ENCODE measurements at regions not wholly inside any gene's neighbourhood (a gene's known extent, or its start where the extent isn't known, plus 50 kb on each side); places are given as distances from the start of the nearest gene placed in this dataset.

DNA sequence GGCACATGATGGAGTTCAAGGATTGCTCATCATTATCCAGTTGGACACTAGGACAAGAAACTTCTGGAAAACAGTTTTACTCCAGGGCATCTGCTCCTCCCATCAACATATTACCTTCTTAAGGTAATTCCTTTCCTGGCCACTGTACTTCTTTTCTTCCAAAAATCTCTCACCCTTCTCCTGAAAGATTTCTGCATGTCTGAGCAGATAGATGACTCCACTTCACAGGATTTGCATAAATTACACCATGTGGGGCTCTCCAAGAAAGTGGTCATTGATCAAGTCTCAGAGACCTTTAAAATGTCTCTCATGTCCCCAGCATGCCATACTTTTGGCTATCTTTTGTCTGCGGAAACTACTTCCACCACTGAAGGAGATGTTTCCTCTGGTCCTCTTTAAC is 103.2 kb upstream of the TNFAIP3 start:
- DNase-seq = no peak

- DNase-seq = peak; percentile 91
These were observed 102.6 kb upstream of the TNFAIP3 start for GRCh38 chr6:137764464-137764863.

DNA sequence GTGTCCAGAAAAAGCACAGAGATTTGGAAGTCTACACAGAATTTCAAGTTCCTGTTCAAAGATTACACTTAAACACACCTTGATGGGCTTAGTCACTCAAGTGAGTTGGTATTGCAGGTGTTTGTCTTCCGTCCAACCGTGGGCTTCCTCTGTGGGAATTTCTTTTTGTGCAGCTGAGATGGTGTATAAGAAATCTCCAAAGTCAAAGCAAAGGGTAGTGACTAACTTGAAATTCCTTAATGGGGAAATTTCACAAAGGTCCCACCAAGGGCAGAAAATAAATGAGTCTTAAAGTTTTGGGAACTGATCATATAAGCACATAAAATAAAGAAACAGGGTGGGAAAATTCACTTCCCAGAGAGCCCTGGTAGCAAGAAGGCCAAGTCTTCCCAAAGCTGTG is 102.0 kb upstream of the TNFAIP3 start:
- no peak for DNase-seq

DNA sequence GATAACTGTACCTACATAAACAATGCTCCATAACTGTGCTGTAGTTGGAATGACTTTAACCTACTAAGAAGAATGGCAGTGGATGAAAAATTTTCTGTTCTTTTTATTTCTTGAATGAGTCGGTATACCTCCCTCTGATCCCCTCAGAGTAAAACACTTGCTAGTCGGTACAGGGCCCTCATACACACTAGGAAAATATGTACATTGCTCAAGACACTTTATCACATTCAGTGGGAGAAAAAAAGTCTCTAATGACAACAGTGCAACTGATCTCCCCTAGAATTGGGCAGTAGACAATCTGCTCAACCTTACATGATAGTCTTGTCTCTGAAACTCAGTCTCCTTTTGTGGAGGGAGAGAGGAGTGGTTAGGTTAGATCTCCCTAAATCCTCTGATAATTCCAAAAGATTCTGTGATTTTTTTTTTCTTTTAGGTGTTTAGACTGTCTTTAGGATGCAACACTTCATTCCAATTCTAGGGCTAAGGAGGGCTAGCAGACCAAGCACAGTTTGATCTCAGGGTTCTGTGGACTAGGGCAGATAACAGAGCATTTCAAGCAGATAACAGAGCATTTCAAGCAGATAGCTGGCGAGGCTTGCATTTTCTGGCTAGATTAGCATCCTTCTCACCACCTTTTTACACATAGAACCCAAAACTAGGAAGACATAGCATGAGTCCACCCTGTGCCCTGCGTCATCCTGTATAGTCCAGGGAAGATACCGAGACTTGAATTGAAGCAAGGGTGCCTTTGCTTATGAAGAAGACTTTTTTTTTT is 100.3 kb upstream of the TNFAIP3 start:
- no peak for DNase-seq

- DNase-seq = no peak
These were observed 99.6 kb upstream of the TNFAIP3 start for GRCh38 chr6:137767465-137767864.

GRCh38 chr6:137767911-137768690 is 99.0 kb upstream of the TNFAIP3 start:
- no peak for DNase-seq

- no peak for DNase-seq
These were observed 98.1 kb upstream of the TNFAIP3 start for GRCh38 chr6:137768935-137769334.

DNA sequence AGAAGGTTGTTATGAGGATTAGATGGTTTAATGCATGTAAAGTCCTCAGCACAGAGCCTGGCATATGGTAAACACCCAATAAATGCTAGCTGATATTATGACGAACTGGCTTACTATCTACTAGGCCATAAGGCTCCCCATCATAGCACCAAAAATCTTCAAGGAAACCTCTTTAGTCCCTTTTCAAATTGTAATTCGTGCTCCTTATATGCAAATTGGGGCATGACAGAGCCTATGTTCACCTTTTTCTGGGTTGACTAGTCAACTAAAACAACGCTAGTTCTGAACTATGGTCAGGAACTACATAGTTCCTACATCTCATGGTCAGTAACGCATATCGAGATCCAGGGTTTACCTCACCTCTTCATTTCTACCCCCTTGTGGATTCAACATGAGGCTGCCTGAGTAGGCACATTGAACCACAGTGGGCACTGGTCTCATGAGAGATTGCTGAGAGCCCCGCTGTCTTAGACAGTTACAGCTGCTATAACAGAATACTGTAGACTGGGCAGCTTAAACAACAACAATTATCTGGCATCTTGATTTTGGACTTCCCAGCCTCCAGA is 97.2 kb upstream of the TNFAIP3 start:
- no peak for DNase-seq

DNA sequence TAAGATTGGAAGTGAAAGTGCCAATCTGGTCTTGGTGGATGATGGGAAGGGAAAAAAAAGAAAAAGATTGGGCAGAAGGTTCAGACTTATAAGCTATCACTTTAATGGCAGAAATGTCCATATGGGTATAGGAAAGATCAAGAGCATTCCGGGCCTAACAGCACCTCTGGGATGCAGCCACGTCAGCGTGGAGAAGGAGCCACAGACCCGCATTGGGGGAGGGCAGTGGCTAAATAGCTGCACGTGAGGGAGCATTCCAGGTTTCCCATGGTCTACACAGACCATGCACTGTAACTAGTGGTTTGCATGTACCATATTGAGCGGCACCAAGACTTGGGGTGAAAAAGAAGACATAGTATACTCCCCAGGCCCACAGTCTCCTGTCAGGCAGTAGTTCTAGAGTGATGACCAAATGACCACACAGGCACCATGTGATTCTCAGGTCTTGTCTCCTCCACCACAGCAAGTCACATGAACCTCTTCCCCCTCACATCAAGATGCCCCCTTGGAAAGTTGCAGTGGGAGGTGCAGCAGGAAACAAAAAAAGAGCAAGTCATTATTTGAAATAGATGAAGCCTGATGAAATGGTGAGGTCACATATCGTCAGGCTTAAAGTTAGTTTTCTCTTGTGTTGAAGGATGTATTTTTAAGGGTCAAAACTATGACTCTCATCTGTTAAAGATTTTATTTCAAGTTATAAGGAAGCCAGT is 94.4 kb upstream of the TNFAIP3 start:
- DNase-seq = no peak

GRCh38 chr6:137775227-137775626 is 91.8 kb upstream of the TNFAIP3 start:
- no peak for DNase-seq

GRCh38 chr6:137775720-137776119 is 91.3 kb upstream of the TNFAIP3 start:
- no peak for DNase-seq

- DNase-seq = no peak
These were observed 90.8 kb upstream of the TNFAIP3 start for GRCh38 chr6:137776256-137776655.

DNA sequence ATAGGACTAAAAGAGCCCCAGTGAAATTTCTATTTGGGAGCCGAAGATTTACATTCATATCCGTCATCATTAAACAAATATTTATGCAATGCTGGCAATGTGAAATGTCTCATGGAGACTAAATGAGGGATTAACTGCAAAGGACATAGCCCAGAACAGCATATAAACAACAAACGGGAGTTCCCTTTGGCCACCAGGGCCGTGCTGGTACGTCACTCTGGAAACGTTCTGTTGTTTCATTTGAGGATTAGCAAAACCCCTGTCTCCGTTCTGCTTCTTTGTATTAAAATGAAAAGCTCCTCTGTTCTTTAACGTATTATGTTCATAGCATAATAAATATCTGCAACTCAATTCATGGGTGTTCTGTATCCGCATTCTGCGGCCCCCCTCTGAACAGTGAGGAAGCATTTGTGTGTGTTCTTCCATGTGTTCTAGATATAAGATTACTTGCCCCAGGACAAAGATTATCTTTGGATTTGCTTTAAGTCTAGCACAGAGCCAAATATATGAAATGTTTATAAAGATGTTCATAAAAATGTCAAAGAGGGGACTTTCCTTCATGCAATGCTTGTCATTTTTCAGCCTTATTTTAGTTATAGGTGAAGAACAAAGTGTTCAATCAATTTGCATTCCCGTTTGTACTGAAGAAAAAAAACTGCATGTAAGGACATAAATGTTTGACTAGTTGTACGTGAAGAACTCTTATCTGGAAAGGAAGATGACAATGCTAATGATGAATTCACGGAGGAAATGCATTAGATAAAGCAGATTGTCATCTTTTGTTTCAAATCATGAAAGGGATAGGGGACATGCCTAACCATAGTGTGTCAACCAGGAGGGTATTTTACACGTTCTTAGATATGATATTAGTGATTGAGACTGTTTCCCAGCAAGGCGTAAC is 90.0 kb upstream of the TNFAIP3 start:
- DNase-seq = no peak

- DNase-seq = no peak
These were observed 89.4 kb upstream of the TNFAIP3 start for GRCh38 chr6:137777687-137778075.

DNA sequence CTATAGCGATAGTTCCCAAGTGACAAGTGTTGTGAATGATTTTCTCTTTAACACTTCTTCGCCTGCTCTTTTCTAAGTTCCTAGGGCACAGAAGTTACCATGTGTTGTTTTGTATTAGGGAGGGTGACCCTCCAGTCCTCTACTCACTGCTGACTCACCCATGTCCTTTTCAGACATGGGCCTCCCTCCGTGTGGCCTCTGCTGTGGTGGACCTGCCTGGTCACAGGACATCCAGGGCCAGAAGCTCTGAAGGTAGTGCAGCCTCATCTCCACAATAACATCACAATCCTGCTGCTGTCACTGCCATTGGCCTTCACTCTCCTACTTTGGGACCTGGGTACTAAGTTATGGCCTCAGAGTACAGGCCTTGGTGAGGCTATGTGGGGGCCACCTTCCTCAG is 87.1 kb upstream of the TNFAIP3 start:
- DNase-seq = no peak

DNA sequence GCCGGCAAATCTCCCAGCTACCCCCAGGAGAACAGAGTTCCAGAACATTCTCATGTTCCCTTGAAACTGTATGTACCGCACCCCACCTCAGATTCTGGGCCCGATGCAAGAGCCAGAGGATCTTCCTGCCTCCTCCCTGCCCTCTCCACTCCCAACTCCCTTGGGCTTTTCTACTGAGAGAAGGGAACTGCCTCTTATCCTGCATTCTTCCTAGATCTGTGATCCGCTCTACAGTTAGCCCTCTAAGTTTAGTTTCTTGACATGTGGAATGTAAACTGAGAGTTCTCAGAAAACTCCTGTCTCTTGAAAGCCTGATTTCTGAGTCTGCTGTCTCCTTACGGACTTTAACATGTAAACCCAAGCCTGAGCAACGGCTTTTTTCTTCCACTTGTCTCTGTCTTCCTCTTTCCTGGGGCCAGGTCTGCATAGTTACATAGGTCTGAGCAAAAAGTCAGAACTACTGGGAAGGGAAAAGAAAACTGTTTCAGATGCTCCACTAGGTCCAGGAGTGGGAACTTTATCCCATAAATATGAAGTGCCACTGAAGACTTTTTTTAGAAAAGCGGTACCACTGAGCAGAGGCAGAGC is 86.5 kb upstream of the TNFAIP3 start:
- DNase-seq = no peak

DNA sequence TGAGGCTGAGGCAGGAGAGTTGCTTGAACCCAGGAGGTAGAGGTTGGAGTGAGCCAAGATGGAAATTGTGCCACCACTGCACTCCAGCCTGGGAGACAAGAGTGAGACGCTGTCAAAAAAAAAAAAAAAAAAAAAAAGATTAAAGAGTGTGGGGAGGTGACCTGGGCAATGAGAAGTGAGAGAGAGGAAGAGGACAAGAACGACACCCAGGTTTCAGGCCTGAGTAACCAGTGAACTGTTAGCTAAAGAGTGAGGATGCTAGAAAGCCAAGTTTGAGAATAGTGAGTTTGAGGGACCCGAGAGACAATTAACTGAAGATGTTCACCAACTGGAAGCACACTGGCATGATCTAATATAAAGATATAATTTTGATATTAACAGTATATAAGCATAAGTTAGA is 85.4 kb upstream of the TNFAIP3 start:
- DNase-seq = no peak

- DNase-seq = no peak
These were observed 84.7 kb upstream of the TNFAIP3 start for GRCh38 chr6:137782166-137783039.

DNA sequence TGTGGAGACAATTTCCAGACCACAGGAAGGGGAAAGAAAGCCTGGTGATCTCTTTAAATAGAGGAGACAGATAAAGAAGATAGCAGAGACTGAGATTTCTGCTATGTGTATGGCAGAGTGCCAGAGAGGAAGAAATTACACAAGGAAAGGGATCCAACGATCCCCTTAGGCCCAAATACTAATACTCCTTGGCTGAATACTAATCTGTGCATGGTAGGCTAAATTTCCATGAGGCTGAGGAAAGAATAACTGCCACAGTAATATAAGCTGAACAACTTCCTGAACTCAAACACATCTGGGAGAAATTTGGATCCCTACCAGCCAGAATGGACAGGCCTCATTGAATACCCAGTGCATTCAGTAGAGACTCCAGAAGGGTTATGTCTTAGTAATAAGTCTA is 83.3 kb upstream of the TNFAIP3 start:
- no peak for DNase-seq

DNA sequence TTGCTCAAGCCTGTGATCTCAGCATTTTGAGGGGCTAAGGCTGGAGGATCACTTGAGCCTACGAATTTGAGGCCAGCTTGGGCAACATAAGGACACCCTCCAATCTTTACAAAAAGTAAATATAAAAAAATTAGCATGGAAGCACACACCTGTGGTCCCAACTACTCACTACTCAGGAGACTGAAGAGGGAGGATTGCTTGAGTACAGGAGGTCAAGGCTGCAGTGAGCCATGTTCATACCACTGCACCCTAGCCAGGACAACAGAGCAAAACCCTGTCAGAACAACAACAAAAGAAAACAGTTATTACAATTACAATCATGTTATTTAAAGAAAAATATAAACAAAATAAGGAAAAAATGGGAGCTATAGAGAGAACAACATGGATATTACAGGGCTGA is 82.5 kb upstream of the TNFAIP3 start:
- no peak for DNase-seq

- DNase-seq = no peak
These were observed 80.0 kb upstream of the TNFAIP3 start for GRCh38 chr6:137787016-137787415.

Measured in NCI-H226 (cell line).